SIG-M5 treated with dmso at 0.1 percent for 504 hours (cell line): ENCODE measurements at regions not wholly inside any gene's neighbourhood (a gene's known extent, or its start where the extent isn't known, plus 50 kb on each side); places are given as distances from the start of the nearest gene placed in this dataset.

ENCODE experiments used
- DNase-seq: peaks from one replicate; lab custom pipeline; 2025; ENCODE audit not compliant: unreplicated experiment; lab: John Stamatoyannopoulos, UW

DNA sequence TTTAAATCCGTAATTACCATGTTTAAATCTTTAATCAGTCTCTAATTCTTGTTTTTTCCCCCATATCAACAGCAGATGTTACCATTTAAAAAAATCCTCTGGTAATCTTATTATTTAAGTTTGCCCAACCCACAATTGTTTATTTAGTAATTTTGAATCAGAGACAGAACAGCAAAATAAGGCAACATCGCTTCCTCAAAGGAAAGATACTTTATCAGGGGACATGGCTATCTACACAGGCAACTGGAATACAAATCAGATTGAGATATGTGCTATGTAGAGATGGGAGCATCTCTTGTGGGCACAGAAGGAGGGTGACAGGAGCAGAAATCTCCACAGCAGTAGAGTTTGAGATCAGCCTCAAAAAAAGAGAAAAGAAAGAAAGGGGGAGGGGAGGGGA lies 674.4 kb downstream of the SEMA5A start:
- DNase-seq, result no peak

DNA sequence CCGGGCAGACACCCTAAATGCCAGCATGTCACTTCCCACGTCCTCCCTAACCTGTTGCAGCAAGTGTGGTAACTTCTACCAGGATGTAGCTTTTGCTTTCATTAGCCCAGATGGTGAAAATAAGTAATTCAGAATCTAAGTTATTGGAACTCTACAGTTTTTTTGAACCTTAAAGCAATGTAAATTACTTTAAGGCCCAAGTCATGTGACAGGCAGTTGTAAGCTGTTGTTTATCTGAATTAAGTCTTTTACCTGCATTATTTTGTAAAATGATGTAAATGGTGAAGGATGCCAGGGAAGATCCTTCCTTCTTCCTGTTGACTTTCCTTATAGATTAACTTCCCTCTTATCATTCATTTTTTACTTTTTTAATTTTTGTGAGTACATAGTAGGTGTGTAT lies 670.2 kb downstream of the SEMA5A start:
- DNase-seq, result no peak

DNA sequence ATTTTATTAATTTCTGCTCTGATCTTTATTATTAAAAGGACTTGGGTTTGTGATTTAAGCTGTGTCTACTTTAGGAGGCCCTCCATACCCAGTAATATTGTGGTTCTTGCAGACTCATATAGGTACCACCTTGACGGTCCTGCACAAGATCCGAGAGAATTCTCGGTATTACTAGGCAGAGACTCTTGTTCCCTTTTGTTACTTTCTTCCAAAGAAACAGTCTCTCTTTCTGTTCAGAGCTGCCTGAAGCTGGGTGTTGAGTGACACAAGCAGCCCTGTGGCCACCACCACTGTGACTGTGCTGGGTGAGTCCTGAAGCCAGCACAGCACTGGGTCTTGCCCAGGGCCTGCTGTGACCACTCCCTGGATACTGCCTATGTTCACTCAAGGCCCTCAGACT lies 666.6 kb downstream of the SEMA5A start:
- no peak for DNase-seq

DNA sequence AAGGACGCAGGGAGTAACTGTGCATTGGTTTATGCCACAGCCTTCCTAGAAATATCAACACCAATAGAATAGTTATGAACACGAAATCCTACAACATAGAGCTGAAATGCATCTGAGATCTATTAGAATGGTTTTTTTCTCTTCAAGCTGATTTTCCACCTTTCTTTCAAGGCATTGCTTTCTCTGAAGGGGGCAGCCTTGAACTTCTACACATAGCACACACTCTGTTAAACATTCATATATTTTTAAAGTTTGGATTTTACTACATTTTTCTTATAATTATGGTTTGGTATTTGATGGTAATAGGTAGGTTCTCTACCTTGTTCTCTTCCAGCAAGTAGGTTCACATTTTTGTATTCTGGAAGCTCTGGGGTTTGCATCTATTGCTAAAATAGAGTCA lies 661.8 kb downstream of the SEMA5A start:
- DNase-seq, result no peak

DNA sequence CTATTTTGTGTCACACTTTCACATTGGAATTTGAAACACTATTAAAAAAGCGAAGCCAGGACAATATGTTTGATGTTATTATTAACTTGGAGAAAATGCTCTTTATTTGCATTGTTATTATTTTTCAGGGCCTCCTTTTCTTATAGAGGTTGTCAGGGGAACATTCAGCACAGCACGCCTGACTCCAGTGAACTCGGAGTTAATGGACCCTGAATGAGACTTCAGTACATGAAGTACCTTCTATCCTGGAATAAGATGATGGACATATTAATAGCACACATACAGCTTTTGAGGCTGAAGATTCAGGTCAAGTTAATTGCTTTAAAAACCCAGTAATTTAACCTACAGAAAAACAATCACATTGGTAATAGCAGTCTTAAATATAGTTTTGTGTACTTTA lies 652.9 kb downstream of the SEMA5A start:
- no peak for DNase-seq

DNA sequence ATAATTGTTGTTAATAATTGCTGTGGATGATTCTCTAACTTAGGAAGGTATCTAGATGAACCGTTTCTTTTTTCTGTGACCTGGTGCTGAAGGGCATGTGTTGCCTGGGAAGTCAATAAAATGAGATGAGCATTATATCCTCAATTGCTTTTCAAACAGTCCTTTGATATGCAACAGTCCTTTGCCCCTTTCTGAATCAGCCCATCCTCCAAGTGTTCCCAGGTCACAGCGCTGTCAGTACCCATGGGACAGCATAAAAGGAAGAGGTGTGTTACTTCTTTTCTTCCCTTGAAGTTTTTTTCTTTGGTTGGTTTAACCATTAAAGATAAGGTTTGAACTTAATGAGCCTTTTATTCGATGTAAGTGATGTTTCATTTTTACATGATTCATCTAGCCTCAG lies 651.8 kb downstream of the SEMA5A start:
- DNase-seq, result no peak

DNA sequence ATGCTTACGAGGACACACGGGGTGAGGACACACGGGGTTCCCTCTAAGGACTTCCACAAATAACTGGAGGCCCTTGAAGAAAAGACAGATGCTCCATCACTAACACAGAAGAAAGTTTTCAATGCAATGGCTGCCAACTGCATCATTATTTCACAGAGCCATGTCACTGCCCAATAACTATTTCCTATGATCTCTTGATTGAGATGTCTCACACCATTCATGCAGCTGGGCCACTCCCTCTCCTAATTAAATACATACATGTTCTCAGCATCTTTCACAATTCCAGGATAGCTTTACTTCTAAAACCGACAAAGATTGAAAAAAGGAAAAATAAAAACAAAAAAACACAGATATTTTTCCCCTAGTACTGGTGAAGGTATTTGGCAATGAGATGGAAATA lies 650.8 kb downstream of the SEMA5A start:
- no peak for DNase-seq

DNA sequence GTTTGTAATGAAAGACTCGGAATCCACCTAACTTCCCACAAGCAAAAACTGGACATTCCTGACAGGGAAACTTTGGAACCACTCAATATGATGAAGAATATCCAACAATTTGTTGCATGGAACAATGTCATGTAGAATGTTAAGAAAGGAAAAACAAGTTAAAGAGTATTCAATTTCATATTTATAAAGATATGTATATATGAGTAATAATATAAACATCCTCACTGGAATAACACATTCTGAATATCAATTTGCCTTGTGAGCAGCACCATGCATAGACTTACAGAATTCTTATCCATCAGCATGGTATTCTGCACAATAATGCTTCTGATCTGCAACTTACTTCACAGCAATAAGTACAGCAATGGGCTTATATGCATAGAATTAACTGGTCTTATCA lies 650.3 kb downstream of the SEMA5A start:
- no peak for DNase-seq

DNA sequence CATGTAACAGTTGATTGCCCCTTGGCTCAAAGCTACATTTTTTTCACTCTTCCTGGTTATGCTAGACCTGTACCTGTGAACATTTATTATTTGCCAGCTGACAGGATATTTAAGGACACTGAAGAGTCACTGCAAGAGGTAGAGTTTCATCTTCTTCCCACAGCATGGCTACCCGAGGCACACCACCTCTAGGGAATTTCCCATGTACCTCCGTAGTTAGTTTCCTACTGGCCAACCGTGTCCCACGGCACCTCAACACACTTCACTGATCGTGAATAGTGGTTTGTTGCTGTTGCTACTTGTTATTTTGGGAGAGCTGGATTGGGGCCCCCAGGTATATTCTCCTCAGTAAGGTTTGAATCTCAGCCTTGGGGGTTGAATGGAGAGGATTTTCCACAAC lies 648.6 kb downstream of the SEMA5A start:
- no peak for DNase-seq

DNA sequence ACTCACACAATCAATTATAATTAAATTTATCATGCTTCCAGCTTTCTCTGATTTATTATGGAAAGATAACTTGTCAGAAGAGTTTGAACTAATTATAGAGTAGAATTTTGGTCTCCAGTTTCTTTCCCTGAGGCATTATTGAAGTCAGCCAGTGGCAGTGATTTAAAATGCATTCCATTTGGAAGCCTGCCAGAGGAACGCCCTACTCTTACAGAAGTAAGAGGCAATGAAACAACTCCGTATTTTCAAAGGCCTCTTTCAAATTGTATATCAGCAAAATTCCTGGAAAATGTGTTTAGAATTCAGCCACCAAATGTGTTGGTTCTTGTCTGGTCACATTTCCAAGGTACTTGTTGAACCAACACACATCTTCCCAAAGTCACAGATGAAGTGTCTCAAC lies 640.9 kb downstream of the SEMA5A start:
- DNase-seq, result no peak

DNA sequence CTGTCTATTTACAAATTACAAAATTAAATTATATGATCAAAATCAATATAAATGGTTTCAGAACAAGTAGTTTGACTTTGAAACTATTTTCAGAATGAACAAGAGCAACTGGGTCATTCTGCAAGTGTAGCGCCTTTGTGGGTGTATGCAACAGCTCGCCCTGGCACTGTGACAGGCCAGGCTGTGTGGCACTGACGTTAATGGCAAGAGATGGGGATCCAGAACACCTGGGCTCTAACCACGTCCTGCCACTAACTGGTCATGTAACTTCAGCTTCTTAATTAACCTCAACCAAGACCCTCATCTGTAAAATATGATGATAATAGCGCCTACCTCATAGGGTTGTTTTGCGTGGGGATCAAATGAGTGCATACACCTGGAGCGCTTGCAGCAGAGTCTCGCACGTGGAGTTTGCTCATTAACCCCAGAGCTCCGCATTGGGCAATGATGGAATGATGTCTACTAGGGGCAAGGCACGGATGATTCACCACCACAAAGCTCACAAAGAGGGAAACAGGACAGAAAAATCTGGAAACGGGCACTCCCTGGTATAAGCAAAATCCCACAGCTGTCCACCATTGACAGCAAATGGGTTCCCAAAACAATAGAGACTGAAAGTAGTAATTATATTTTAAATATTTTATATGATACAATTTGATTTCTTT lies 639.4 kb downstream of the SEMA5A start:
- no peak for DNase-seq

DNA sequence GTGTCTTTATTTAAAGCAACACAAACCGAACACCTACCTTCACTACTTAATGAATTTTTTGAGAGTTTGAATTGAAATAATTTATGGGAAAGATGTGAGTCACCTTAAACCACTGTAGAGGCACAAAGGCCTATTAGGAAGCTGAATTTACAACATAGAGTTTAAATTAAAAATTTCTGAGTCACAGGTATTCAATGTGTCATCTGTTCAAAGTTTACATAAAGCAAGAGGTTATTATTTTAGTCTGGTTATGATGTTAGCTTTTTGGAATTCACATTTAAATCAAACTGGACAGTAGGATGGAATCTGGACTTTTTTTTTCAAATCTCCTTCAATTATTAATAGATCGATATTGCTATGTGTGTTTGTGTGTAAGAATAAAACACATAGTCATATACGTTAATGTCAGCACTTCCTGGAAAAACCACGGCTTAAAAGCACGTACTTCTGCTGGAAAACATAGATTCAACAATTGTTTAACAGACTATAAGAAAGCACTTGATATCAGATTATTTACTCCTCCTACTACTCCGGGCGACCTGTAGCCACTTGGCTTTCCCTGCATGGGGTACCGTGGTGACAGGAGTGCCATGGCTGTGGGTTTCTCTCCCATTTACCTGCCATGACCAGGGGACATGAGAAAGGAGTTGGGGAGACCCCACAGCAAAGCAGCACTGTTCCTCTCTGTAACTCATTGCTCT lies 638.6 kb downstream of the SEMA5A start:
- DNase-seq, result no peak

DNA sequence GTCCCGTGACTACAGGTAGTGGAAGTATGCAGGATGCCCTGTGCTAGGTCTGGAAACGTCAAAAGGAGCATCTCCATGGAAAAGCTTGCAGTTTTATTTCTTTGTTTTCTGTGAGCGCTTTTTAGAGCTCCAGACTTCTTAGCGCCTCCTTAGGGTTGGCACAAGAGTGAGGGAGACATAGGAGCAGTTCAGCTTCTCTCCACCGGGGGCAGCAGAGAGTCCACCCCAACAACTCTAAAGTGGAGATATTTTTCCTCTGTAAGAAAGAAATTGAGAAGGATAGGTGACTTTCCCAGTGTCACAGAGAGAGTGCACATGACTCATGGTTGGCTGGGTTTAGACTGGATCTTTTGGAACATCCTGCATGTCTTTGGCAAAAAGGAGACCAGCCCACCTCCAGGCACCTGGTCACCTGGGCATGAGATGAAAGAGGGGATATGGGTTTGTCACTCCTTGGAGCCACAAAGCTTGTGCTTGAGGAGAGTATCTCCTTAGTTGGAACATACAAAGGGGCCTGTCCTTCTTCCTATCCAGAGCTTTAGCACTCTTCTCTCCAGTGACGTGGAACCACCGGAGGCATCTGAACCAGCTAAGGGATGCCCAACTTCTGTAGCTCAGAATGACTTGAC lies 637.7 kb downstream of the SEMA5A start:
- no peak for DNase-seq

DNA sequence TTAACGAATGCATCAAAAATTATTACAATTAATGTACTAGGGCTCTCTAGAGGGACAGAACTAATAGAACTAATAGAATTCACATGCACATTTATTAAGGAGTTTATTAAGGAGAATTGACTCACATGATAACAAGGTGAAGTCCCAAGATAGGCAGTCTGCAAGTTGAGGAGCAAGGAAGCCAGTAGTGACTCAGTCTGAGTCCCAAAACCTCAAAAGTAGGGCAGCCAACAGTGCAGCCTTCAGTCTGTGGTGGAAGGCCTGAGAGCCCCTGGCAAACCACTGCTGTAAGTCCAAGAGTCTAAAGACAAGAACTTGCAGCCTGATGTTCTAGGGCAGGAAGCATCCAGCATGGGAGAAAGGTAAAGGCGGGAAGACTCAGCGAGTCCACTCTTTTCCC lies 633.8 kb downstream of the SEMA5A start:
- DNase-seq, result no peak

DNA sequence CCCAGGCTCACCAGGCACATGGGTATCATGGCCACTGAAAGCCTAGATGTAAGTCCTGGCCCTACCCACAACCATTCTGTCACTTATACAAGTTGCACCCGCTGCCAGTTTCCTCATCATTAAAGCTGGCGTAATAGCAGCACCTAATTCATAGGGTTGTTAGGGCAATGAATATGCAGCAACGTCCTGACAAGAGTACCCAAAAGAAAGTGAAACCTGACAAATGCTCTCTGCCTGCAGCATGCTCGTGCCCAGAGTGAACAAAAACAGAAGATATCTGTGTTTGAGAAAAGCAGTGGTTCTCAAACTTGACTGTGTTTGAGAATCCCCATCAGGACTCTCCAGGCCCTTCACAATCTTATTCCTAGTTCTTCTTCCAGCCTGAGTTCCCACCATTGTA lies 632.4 kb downstream of the SEMA5A start:
- DNase-seq, result no peak

DNA sequence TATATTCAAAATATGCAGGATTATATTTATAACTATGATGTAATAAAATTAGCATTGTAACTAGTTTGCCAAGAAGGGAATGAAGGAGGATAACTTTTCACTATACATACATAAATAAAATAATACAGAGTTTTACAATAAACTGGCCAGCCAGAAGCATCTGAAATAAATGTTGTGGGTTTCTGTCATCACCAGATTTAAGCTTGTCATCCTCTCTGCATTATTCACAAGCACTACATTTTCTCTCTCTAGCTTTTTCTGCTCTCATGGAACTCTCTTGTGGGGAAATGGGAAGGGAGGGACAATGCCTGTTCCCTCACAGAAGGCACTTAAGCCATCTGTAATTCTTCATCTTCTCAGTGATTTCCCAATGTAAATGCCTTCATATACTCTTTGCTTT lies 626.8 kb downstream of the SEMA5A start:
- no peak for DNase-seq

DNA sequence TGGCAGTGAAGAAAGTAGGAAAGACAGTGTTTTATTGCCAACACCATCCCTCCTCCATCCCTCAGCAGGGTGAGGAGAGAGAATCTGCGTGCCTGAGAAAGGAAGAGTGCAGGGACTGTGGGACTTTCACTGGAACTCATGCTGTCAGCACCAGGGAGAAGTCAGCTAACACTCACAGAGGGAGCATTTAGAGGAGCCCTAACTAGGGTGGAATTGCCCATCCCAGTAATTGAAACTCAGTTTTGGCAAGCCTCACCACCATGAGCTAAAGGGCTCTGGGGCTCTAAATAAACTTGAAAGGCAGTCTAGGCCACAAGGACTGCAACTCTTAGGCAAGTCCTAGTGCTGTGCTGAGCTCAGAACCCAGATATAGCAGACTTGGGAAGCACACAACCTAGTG lies 622.3 kb downstream of the SEMA5A start:
- DNase-seq, result no peak

DNA sequence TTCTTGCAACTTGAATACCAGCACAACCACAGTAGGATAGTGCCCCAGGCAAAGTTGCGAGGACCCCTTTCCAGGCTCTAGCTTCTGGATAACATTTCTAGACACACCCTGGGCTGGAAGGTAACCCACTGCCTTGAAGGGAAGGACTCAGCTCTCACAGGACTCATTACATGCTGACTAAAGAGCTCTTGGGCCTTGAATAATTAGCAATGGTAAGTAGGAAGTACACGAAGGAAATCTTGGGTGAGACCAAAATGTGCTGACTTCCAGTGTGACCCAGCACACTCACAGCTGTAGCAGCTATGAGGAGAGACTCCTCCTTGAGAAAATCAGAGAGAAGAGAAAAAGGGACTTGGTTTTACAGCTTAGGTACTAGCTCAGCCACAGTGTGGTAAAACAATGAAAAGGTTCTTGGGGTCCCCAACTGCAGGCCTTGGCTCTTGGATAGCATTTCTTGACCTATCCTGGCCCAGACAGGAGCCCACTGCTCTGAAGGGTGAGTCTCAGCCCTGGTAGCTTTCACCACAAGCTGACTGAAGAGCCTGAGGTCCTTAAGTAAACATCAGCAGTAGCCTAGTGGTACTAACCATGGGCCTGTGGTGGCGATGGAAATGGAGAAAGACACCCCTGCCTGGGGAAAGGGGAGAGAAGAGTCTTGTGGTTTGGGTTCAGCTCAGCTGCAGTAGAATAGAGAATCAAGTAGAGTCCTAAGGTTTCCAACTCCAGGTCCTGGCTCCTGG lies 621.7 kb downstream of the SEMA5A start:
- no peak for DNase-seq

DNA sequence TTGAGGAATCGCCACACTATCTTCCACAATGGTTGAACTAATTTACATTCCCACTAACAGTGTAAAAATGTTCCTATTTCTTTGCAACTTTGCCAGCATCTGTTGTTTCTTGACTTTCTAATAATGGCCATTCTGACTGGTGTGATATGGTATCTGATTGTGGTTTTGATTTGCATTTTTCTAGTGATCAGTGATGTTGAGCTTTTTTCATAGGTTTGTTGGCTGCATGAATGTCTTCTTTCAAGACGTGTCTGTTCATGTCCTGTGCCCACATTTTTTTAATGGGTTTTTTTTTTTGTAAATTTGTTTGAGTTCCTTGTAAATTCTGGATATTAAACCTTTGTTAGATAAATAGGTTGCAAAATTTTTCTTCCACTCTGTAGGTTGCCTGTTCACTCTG lies 615.9 kb downstream of the SEMA5A start:
- no peak for DNase-seq

DNA sequence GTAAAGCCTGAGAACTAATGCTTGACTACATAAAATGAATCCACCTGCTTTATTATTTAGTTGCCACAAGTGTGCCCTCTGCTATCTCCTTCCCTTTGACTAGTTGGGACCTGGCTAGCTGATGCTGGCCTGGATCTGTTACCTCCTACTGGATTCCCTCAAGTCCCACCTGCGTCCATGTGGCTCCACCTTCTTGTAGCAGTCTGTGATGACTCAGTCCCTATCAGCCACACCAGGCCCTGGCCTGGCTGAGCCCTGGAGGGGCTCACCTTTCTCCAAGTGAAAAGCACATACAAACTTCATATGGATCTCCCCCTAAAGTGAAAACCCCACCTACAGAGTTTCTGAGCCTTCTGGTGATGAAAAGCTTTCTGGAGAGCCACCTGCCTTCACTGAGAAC lies 611.4 kb downstream of the SEMA5A start:
- DNase-seq, result no peak

DNA sequence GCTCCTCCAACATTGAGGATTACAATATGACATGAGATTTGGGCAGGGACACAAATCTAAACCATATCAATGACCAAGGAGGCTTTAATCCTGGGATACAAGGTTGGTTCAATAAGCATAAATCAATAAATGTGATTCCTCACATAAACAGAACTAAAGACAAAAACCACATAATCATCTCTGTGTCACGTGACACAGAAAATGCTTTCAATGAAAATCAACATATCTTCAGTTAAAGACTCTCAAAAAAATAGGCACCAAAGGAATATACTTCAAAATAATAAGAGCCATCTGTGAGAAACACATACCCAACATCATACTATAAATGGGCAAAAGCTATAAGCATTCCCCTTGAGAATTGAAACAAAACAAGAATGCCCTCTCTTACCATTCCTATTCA lies 604.9 kb downstream of the SEMA5A start:
- DNase-seq, result no peak

DNA sequence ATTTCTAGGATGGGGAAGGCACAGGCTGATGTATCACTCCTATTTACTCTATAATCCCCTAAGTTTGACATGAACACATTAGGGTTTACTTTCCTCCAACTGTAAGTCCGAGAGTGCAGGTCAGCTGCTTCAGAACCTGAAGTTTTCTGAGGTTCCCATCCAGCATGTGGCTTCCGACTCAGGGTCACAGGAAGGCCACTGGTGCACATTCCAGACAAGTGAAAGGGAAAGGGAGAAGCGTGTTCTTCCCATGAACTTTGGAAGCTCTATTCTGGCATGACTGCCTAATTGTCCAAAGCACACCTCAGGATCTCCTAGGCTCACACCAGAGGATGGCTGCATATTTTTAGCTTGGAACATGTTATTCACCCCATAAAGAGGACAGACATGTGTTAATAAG lies 602.6 kb downstream of the SEMA5A start:
- DNase-seq, result no peak
